ENCODE measurements at regions not wholly inside any gene's neighbourhood (a gene's known extent, or its start where the extent isn't known, plus 50 kb on each side); places are given as distances from the start of the nearest gene placed in this dataset.

DNA sequence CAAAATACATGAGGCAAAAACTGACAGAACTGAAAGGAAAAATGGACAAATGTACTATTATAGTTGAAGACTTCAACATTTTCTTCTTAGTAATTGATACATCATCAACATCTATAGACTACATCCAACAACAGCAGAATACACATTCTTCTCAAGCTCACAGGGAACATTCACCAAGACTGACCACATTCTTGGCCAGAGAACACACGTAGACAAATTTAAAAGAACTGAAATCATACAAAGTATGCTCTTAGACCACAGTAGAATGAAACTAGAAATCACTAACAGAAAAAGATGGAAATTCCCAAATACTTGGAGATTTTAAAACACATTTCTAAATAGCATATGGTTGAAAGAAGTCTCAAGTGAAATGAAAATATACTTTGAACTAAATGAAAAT, 55.1 kb upstream of the NSMCE3 start:
- Histone ChIP-seq H3K4me3 (no peak overlapping the region), H3K27ac (no peak overlapping the region), H3K9me3 (no peaks in the 10 kb centered on the region), H3K36me3 (no peaks in the 10 kb centered on the region), H3K27me3 (no peaks in the 10 kb centered on the region), H3K4me1 (no peaks in the 10 kb centered on the region)
- no peak for TF ChIP-seq POLR2AphosphoS5 (IDR thresholded peaks at IDR 0.05; ENCODE audit: insufficient read depth in 1 of 2, low read depth in 1 of 2)
- TF ChIP-seq, protein P1, sequence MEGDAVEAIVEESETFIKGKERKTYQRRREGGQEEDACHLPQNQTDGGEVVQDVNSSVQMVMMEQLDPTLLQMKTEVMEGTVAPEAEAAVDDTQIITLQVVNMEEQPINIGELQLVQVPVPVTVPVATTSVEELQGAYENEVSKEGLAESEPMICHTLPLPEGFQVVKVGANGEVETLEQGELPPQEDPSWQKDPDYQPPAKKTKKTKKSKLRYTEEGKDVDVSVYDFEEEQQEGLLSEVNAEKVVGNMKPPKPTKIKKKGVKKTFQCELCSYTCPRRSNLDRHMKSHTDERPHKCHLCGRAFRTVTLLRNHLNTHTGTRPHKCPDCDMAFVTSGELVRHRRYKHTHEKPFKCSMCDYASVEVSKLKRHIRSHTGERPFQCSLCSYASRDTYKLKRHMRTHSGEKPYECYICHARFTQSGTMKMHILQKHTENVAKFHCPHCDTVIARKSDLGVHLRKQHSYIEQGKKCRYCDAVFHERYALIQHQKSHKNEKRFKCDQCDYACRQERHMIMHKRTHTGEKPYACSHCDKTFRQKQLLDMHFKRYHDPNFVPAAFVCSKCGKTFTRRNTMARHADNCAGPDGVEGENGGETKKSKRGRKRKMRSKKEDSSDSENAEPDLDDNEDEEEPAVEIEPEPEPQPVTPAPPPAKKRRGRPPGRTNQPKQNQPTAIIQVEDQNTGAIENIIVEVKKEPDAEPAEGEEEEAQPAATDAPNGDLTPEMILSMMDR (IDR thresholded peaks at IDR 0.05) = no peak
- no peak for TF ChIP-seq POLR2A (IDR thresholded peaks at IDR 0.05)
- DNase-seq (ENCODE audit: extremely low spot score in 2 of 2) = no peak
- intact Hi-C loops (cut with DNase I) = no loop called here

DNA sequence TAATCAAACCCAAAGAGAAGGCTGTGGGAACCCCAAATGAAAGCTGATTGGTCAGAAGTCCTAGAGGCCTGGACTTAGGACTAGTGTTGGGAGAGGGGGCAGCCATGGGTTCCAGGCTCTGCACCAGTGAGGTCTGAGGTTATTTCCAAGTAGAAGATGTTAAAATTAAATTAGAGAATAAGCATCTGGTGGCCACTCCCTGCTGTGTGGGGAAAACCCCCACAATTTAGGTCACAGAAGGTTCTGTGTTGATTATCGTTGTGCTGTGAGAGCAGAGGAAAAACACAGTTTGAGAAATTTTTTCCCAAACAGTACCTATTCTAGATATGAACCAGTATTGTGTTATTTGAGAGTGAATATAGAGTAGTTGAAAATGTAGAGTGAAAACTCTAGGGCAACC, 53.9 kb upstream of the NSMCE3 start:
- no peak for DNase-seq (ENCODE audit: extremely low spot score in 2 of 2)
- intact Hi-C loops (cut with DNase I) = no loop called here
- no peaks in the 10 kb centered on the region for H3K9me3 ChIP-seq
- H3K4me3 ChIP-seq = no peak overlapping the region
- no peak for TF ChIP-seq POLR2AphosphoS5 (IDR thresholded peaks at IDR 0.05; ENCODE audit: insufficient read depth in 1 of 2, low read depth in 1 of 2)
- TF ChIP-seq, protein P1 (IDR thresholded peaks at IDR 0.05) = no peak
- TF ChIP-seq POLR2A (IDR thresholded peaks at IDR 0.05) = no peak
- no peaks in the 10 kb centered on the region for H3K4me1 ChIP-seq
- no peaks in the 10 kb centered on the region for H3K36me3 ChIP-seq
- no peak overlapping the region for H3K27ac ChIP-seq
- no peaks in the 10 kb centered on the region for H3K27me3 ChIP-seq

- TF ChIP-seq, protein P1 (IDR thresholded peaks at IDR 0.05) = no peak
- no peaks in the 10 kb centered on the region for H3K9me3 ChIP-seq
- DNase-seq (ENCODE audit: extremely low spot score in 2 of 2) = no peak
- H3K4me3 ChIP-seq = no peak overlapping the region
- intact Hi-C loops (cut with DNase I) = no loop called here
- H3K36me3 ChIP-seq = no peaks in the 10 kb centered on the region
- H3K4me1 ChIP-seq = no peaks in the 10 kb centered on the region
- no peaks in the 10 kb centered on the region for H3K27me3 ChIP-seq
- H3K27ac ChIP-seq = no peak overlapping the region
These were observed 52.8 kb upstream of the NSMCE3 start for GRCh38 chr15:29322415-29322814.

- Histone ChIP-seq H3K4me1 (no peaks in the 10 kb centered on the region), H3K27me3 (no peaks in the 10 kb centered on the region), H3K27ac (no peak overlapping the region), H3K36me3 (no peaks in the 10 kb centered on the region), H3K4me3 (no peak overlapping the region), H3K9me3 (no peaks in the 10 kb centered on the region)
- TF ChIP-seq POLR2AphosphoS5 (IDR thresholded peaks at IDR 0.05; ENCODE audit: insufficient read depth in 1 of 2, low read depth in 1 of 2) (no peak), POLR2A (IDR thresholded peaks at IDR 0.05) (no peak)
- TF ChIP-seq, protein P1 (IDR thresholded peaks at IDR 0.05) = no peak
- DNase-seq (ENCODE audit: extremely low spot score in 2 of 2) = no peak
- intact Hi-C loops (cut with DNase I) = no loop called here
These were observed 50.8 kb upstream of the NSMCE3 start for GRCh38 chr15:29320420-29320819.

DNA sequence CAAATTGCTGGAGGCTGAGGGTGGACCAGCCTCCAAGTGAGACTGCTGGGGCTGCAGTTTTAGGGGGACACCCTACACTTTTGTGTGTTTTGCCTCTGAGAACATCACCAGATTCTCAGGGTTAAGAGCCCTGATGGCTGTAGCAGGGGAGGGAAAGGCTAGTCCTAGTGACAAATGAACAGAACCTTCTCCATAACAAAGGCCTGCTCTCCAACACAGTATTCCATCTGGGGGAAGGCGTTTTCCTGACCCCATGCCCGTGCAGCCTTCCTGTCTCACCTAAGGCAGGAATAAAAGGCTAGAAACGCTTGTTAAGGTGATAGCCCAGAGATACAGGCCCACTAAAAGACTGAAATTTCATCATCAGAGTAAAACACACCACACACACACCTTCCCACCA, 50.2 kb upstream of the NSMCE3 start:
- H3K9me3 ChIP-seq = no peaks in the 10 kb centered on the region
- H3K4me1 ChIP-seq = no peaks in the 10 kb centered on the region
- no peak overlapping the region for H3K4me3 ChIP-seq
- H3K27me3 ChIP-seq = no peaks in the 10 kb centered on the region
- H3K36me3 ChIP-seq = no peaks in the 10 kb centered on the region
- no peak overlapping the region for H3K27ac ChIP-seq
- DNase-seq (ENCODE audit: extremely low spot score in 2 of 2) = no peak
- intact Hi-C loops (cut with DNase I) = no loop called here
- TF ChIP-seq POLR2A (IDR thresholded peaks at IDR 0.05) (no peak), POLR2AphosphoS5 (IDR thresholded peaks at IDR 0.05; ENCODE audit: insufficient read depth in 1 of 2, low read depth in 1 of 2) (no peak)
- TF ChIP-seq, protein P1 (IDR thresholded peaks at IDR 0.05) = no peak

Data from vagina (tissue), 2 donors.